B cell (primary cell): ENCODE measurements at regions not wholly inside any gene's neighbourhood (a gene's known extent, or its start where the extent isn't known, plus 50 kb on each side); places are given as distances from the start of the nearest gene placed in this dataset.

ENCODE experiments used
- ATAC-seq: fragments of 200-7000 bp; cut with Tn5 transposase; one replicate; pipeline ENCODE4 v1.10.0; 2021; ENCODE audit warnings: low read depth, mild to moderate bottlenecking, moderate number of reproducible peaks, moderate library complexity
- CTCF ChIA-PET: fragments of 350-600 bp; sonication (Branson Sonifier 250); formaldehyde crosslinking; loops from one replicate; lab custom pipeline; 2021; ENCODE audit warnings: antibody characterized with exemption, inconsistent platforms; lab: Charles Lee
- POLR2A ChIA-PET: fragments of 350-600 bp; sonication (Branson Sonifier 250); formaldehyde crosslinking; loops from one replicate; lab custom pipeline; 2021; ENCODE audit warnings: antibody characterized with exemption; lab: Charles Lee
- DNase-seq: peaks from one replicate; pipeline ENCODE4 v3.0.0; 2013
- H2AFZ ChIP-seq: 2 replicates; pipeline ENCODE4 v1.6.1; 2012; ENCODE audit warnings: mild to moderate bottlenecking, low read depth, low read length; ENCODE audit not compliant: insufficient read depth, poor library complexity, severe bottlenecking
- H3K27ac ChIP-seq, 2 donors: 1 replicate in 1 of 2; 2 replicates in 1 of 2; pipeline ENCODE4 v1.5.1; 2012 to 2013; ENCODE audit warnings: low read length in 2 of 2, mild to moderate bottlenecking in 2 of 2, moderate library complexity in 1 of 2
- H3K27me3 ChIP-seq, 4 experiments: fragments of 200-600 bp in 1 of 4; sonication (generic) in 1 of 4; replicated peaks in 1 of 4; 1 replicate in 2 of 4; 2 replicates in 2 of 4; pipeline versions ENCODE4 v1.6.1 to v1.7.0; 2013 to 2016; ENCODE audit warnings: low read length in 3 of 4, mild to moderate bottlenecking in 2 of 4, mixed read lengths in 1 of 4, moderate library complexity in 1 of 4; ENCODE audit not compliant: insufficient read depth in 4 of 4, control insufficient read depth in 3 of 4; ENCODE audit errors: control extremely low read depth in 1 of 4
- H3K36me3 ChIP-seq, 2 experiments: replicated peaks in 1 of 2; 1 replicate in 1 of 2; 2 replicates in 1 of 2; pipeline versions ENCODE4 v1.6.1 to v1.7.1; 2013; ENCODE audit warnings: low read length in 1 of 2; ENCODE audit not compliant: insufficient read depth in 2 of 2, control insufficient read depth in 1 of 2; ENCODE audit errors: control extremely low read depth in 1 of 2, extremely low read depth in 1 of 2
- H3K4me1 ChIP-seq, 2 donors: fragments of 200-600 bp in 1 of 2; sonication (generic) in 1 of 2; 1 replicate in 1 of 2; 2 replicates in 1 of 2; pipeline versions ENCODE4 v1.5.1 to v1.6.1; 2013 to 2017; ENCODE audit warnings: low read length in 2 of 2; ENCODE audit not compliant: control insufficient read depth in 2 of 2, insufficient read depth in 2 of 2
- H3K4me2 ChIP-seq: replicated peaks from 2 replicates; pipeline ENCODE3; 2012; ENCODE audit warnings: mild to moderate bottlenecking, low read depth, low read length; ENCODE audit not compliant: poor library complexity, severe bottlenecking
- H3K4me3 ChIP-seq, 5 experiments: fragments of 200-600 bp in 1 of 5; sonication (generic) in 1 of 5; 1 replicate in 3 of 5; 2 replicates in 2 of 5; pipeline versions ENCODE4 v1.5.1 to v1.7.0; 2011 to 2016; ENCODE audit warnings: low read length in 4 of 5, mild to moderate bottlenecking in 4 of 5, low read depth in 2 of 5, control low read depth in 1 of 5, moderate library complexity in 1 of 5; ENCODE audit not compliant: insufficient read depth in 1 of 5; ENCODE audit errors: control extremely low read depth in 1 of 5, extremely low read depth in 1 of 5
- H3K79me2 ChIP-seq: fragments of 200-600 bp; sonication (generic); one replicate; pipeline ENCODE4 v1.6.0; 2016; ENCODE audit warnings: low read length; ENCODE audit not compliant: control insufficient read depth, insufficient read depth
- H3K9ac ChIP-seq: fragments of 200-600 bp; sonication (generic); 2 replicates; pipeline ENCODE4 v1.6.1; 2017; ENCODE audit warnings: mild to moderate bottlenecking, low read length, moderate library complexity
- H3K9me3 ChIP-seq, 3 donors: one replicate each; pipeline versions ENCODE4 v1.6.1 to v1.7.1; 2013; ENCODE audit warnings: low read length in 2 of 3; ENCODE audit not compliant: control insufficient read depth in 2 of 3, insufficient read depth in 1 of 3; ENCODE audit errors: control extremely low read depth in 1 of 3
- H4K20me1 ChIP-seq: 2 replicates; pipeline ENCODE4 v1.6.0; 2012; ENCODE audit warnings: mild to moderate bottlenecking, low read length; ENCODE audit not compliant: insufficient read depth, control insufficient read depth, poor library complexity, severe bottlenecking
- H3K27ac Mint-ChIP-seq: one replicate; pipeline ENCODE4 v1.8.0; 2021; ENCODE audit warnings: mixed read lengths
- H3K27me3 Mint-ChIP-seq: one replicate; pipeline ENCODE4 v1.8.0; 2021; ENCODE audit warnings: mixed read lengths
- H3K4me1 Mint-ChIP-seq: one replicate; pipeline ENCODE4 v1.8.0; 2021; ENCODE audit warnings: mixed read lengths
- H3K4me3 Mint-ChIP-seq: one replicate; pipeline ENCODE4 v1.8.0; 2021; ENCODE audit warnings: mixed read lengths
- H3K9me3 Mint-ChIP-seq: one replicate; pipeline ENCODE4 v1.8.0; 2022; ENCODE audit warnings: mixed read lengths; ENCODE audit not compliant: insufficient read depth
- EZH2 ChIP-seq: IDR thresholded peaks from 2 replicates; pipeline ENCODE4 v1.6.1; 2012; ENCODE audit warnings: borderline replicate concordance, low read depth, mild to moderate bottlenecking, moderate library complexity, low read length; ENCODE audit not compliant: insufficient read depth, poor library complexity, severe bottlenecking
- WGBS: methylation state at CpG from one replicate; pipeline ENCODE4 v1.1.5; 2013; ENCODE audit warnings: missing lambda C conversion rate; ENCODE audit not compliant: insufficient coverage; 5-methylcytosine and 5-hydroxymethylcytosine counted together
- intact Hi-C: fragments of 100-400 bp; cut with micrococcal nuclease; formaldehyde crosslinking; loops from one replicate; pipeline ENCODE4 v1.10.0; 2022
- TF ChIP-seq, protein P1 (sequence below): fragments of 200-600 bp; IDR thresholded peaks from one replicate; pipeline ENCODE4 v1.8.0; 2022; ENCODE audit warnings: antibody characterized with exemption, mild to moderate bottlenecking

DNA sequence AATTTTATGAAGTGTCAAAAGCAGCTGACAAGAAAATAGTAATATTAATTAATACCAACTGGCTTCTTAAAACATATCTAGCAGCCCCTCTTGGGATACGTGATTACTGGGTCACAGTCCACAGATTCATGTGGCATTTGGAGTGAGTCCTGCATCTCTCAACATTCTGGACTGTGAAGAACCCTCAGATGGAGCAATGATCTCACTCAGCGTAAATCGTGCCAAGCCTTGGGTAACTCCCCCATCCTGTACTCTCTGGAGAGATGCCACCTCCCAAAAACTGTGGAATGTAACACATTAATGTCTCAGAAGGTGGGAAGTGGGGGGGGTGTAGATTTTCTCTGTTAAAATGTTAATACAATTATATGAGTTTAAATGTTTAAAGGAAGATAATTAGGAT, 118.2 kb upstream of the IQCM start:
- CTCF ChIA-PET: no interaction called here
- intact Hi-C loops: no loop called here

DNA sequence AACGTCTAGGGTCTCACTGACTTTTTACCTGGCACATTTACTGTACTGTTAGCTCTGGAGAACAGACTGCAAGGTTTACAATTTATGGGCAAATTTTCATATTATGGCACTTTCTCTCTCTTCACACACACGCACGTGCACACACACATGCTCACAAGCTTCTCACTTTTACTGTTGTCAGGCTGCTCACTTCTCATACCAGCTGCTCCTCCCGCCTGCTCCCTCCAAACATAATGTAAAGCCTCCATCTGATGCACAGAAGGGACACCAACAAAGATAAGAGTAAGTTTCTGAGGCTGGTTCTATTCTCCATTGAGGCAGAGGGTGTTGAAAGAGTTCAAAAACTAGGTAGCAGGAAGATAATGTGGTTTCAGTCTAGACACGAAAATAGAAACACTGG, 128.9 kb upstream of the DCLK2 start:
- H3K27ac ChIP-seq: no peak overlapping the region
- H3K27me3 ChIP-seq: peaks cover 0 to 4% (median 0%) of the 10 kb centered on the region in 4 experiments
- CTCF ChIA-PET: no interaction called here
- no peak overlapping the region for H3K9ac ChIP-seq
- H2AFZ ChIP-seq: no peak overlapping the region
- no peak for DNase-seq
- TF ChIP-seq, protein P1, sequence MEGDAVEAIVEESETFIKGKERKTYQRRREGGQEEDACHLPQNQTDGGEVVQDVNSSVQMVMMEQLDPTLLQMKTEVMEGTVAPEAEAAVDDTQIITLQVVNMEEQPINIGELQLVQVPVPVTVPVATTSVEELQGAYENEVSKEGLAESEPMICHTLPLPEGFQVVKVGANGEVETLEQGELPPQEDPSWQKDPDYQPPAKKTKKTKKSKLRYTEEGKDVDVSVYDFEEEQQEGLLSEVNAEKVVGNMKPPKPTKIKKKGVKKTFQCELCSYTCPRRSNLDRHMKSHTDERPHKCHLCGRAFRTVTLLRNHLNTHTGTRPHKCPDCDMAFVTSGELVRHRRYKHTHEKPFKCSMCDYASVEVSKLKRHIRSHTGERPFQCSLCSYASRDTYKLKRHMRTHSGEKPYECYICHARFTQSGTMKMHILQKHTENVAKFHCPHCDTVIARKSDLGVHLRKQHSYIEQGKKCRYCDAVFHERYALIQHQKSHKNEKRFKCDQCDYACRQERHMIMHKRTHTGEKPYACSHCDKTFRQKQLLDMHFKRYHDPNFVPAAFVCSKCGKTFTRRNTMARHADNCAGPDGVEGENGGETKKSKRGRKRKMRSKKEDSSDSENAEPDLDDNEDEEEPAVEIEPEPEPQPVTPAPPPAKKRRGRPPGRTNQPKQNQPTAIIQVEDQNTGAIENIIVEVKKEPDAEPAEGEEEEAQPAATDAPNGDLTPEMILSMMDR: no peak
- TF ChIP-seq EZH2: no peak
- H3K4me3 Mint-ChIP-seq: no peak overlapping the region
- intact Hi-C loops: no loop called here
- no peaks in the 10 kb centered on the region for H3K79me2 ChIP-seq
- no peak for ATAC-seq
- H3K4me2 ChIP-seq: no peak overlapping the region
- no peaks in the 10 kb centered on the region for H3K27me3 Mint-ChIP-seq
- POLR2A ChIA-PET: no interaction called here
- H3K4me1 Mint-ChIP-seq: no peaks in the 10 kb centered on the region
- no peaks in the 10 kb centered on the region for H3K9me3 ChIP-seq
- no peaks in the 10 kb centered on the region for H3K9me3 Mint-ChIP-seq
- H3K4me1 ChIP-seq: no peaks in the 10 kb centered on the region
- no peak overlapping the region for H3K27ac Mint-ChIP-seq
- H3K4me3 ChIP-seq: no peak overlapping the region
- H4K20me1 ChIP-seq: no peaks in the 10 kb centered on the region
- no CpG with 5 or more reads among the region's 5 CpGs for WGBS
- no peaks in the 10 kb centered on the region for H3K36me3 ChIP-seq

More for the DNA sequence above, 118.2 kb upstream of the IQCM start:
- Histone ChIP-seq H2AFZ (no peak overlapping the region), H3K27me3 (no peaks in the 10 kb centered on the region), H3K27ac (no peak overlapping the region), H3K9me3 (no peaks in the 10 kb centered on the region), H4K20me1 (no peaks in the 10 kb centered on the region), H3K79me2 (no peaks in the 10 kb centered on the region), H3K36me3 (no peaks in the 10 kb centered on the region), H3K4me3 (no peak overlapping the region), H3K9ac (no peak overlapping the region), H3K4me2 (no peak overlapping the region), H3K4me1 (no peaks in the 10 kb centered on the region)
- ATAC-seq (no peak), DNase-seq (no peak)
- peaks cover 3% of the 10 kb centered on the region for H3K27me3 Mint-ChIP-seq
- TF ChIP-seq, protein P1: no peak
- no peak for TF ChIP-seq EZH2
- no peak overlapping the region for H3K27ac Mint-ChIP-seq
- H3K4me1 Mint-ChIP-seq: no peaks in the 10 kb centered on the region
- WGBS: 67% methylated on average over 1 of the region's 3 CpGs
- peaks cover 2% of the 10 kb centered on the region for H3K9me3 Mint-ChIP-seq
- H3K4me3 Mint-ChIP-seq: no peak overlapping the region
- POLR2A ChIA-PET: no interaction called here
